HCT116 (cell line): ENCODE measurements at regions not wholly inside any gene's neighbourhood (a gene's known extent, or its start where the extent isn't known, plus 50 kb on each side); places are given as distances from the start of the nearest gene placed in this dataset.
A peak's percentile ranks its signal among the peaks of the same experiment; 100 is the strongest.

Source experiments
- ATAC-seq: fragments of 200-7000 bp; cut with Tn5 transposase; 2 replicates; pipeline ENCODE4 v1.9.1; 2020; ENCODE audit warnings: mild to moderate bottlenecking, moderate library complexity
- BruUV-seq: library from RNA; stranded (reverse); fragments of 400-500 nt; replicated peaks from 2 replicates; lab custom pipeline; 2021; lab: Mats Ljungman, UMichigan
- CTCF ChIA-PET: fragments of 300-600 bp; sonication (Branson Sonifier 250); formaldehyde crosslinking; loops from one replicate; lab custom pipeline; 2021; ENCODE audit warnings: antibody characterized with exemption; lab: Charles Lee
- POLR2A ChIA-PET: fragments of 300-600, 350-600 bp; sonication (Branson Sonifier 250); formaldehyde crosslinking; loops from one replicate; lab custom pipeline; 2021; ENCODE audit warnings: antibody characterized with exemption; lab: Charles Lee
- RAD21 ChIA-PET, 2 experiments: fragments of 300-600 bp; sonication (Branson Sonifier 250); formaldehyde crosslinking; loops; one replicate each; lab custom pipeline; 2023; ENCODE audit warnings: low total read pairs in 2 of 2; ENCODE audit not compliant: uncharacterized antibody in 2 of 2, unreplicated experiment in 2 of 2, low non-redundant PET in 1 of 2; lab: Charles Lee
- DNase-seq: peaks from one replicate; pipeline ENCODE4 v3.0.0-alpha.2; 2010; ENCODE audit warnings: low read depth, low spot score
- H2AFZ ChIP-seq: fragments of 200-600 bp; shearing (Covaris generic), sonication (generic); 2 replicates; pipeline ENCODE4 v1.6.1; 2017; ENCODE audit warnings: low read depth, mixed run types, mixed read lengths, antibody characterized with exemption, low read length; ENCODE audit not compliant: poor library complexity, severe bottlenecking
- H3K27ac ChIP-seq: 2 replicates; pipeline ENCODE4 v1.5.1; 2012; ENCODE audit warnings: low read depth, low read length
- H3K27me3 ChIP-seq: fragments of 200-600 bp; sonication (generic); 2 replicates; pipeline ENCODE4 v1.6.1; 2016; ENCODE audit warnings: mixed run types, low read length, mixed read lengths; ENCODE audit not compliant: insufficient read depth
- H3K36me3 ChIP-seq, 2 experiments: fragments of 200-500 bp in 1 of 2; fragments of 200-600 bp in 1 of 2; sonication (Bioruptor generic) in 1 of 2; sonication (generic) in 1 of 2; 2 replicates each; pipeline versions ENCODE4 v1.5.1 to v1.6.1; 2014 to 2016; ENCODE audit warnings: low read length in 2 of 2, inconsistent platforms in 1 of 2, mixed read lengths in 1 of 2, mixed run types in 1 of 2; ENCODE audit not compliant: insufficient read depth in 2 of 2, control insufficient read depth in 1 of 2
- H3K4me1 ChIP-seq, 2 experiments: fragments of 200-600 bp in 1 of 2; sonication (generic) in 1 of 2; 2 replicates each; pipeline versions ENCODE4 v1.5.1 to v1.6.1; 2012 to 2017; ENCODE audit warnings: low read length in 2 of 2, inconsistent platforms in 1 of 2, mild to moderate bottlenecking in 1 of 2, mixed read lengths in 1 of 2, mixed run types in 1 of 2, moderate library complexity in 1 of 2; ENCODE audit not compliant: insufficient read depth in 2 of 2, control insufficient read depth in 1 of 2
- H3K4me2 ChIP-seq: fragments of 200-600 bp; sonication (generic); 2 replicates; pipeline ENCODE4 v1.6.1; 2017; ENCODE audit warnings: mixed run types, low read length, mixed read lengths
- H3K4me3 ChIP-seq, 2 experiments: fragments of 200-600 bp in 1 of 2; sonication (generic) in 1 of 2; replicated peaks in 1 of 2; 2 replicates each; pipeline ENCODE4 v1.5.1; 2011 to 2016; ENCODE audit warnings: low read length in 2 of 2, control low read depth in 1 of 2, low read depth in 1 of 2, mild to moderate bottlenecking in 1 of 2, mixed read lengths in 1 of 2, mixed run types in 1 of 2
- H3K79me2 ChIP-seq: fragments of 200-600 bp; sonication (generic); 2 replicates; pipeline ENCODE4 v1.6.1; 2017; ENCODE audit warnings: mild to moderate bottlenecking, mixed run types, low read length, moderate library complexity, mixed read lengths; ENCODE audit not compliant: insufficient read depth
- H3K9ac ChIP-seq: fragments of 200-600 bp; sonication (generic); 2 replicates; pipeline ENCODE4 v1.6.1; 2016; ENCODE audit warnings: low read length, mixed read lengths
- H3K9me2 ChIP-seq: fragments of 200-600 bp; sonication (generic), shearing (Covaris generic); 2 replicates; pipeline ENCODE4 v1.6.1; 2017; ENCODE audit warnings: mixed run types, mild to moderate bottlenecking, moderate library complexity; ENCODE audit not compliant: insufficient read depth
- H3K9me3 ChIP-seq, 2 experiments: fragments of 200-500 bp in 1 of 2; fragments of 200-600 bp in 1 of 2; sonication (Bioruptor generic) in 1 of 2; sonication (generic) in 1 of 2; 2 replicates each; pipeline ENCODE4 v1.6.1; 2014 to 2017; ENCODE audit warnings: low read length in 2 of 2, mixed read lengths in 2 of 2, inconsistent platforms in 1 of 2, low read depth in 1 of 2, mild to moderate bottlenecking in 1 of 2, mixed run types in 1 of 2, moderate library complexity in 1 of 2; ENCODE audit not compliant: control insufficient read depth in 1 of 2, insufficient read depth in 1 of 2
- H4K20me1 ChIP-seq: fragments of 200-600 bp; sonication (generic), shearing (Covaris generic); 2 replicates; pipeline ENCODE4 v1.6.1; 2017; ENCODE audit warnings: mixed run types, mild to moderate bottlenecking, moderate library complexity; ENCODE audit not compliant: insufficient read depth
- ATF3 ChIP-seq: IDR thresholded peaks from 2 replicates; pipeline ENCODE4 v1.6.1; 2012
- CBX3 ChIP-seq: IDR thresholded peaks from 2 replicates; pipeline ENCODE4 v1.6.1; 2012; ENCODE audit warnings: low read depth
- CTCF ChIP-seq, 3 experiments: fragments of 200-600 bp in 1 of 3; sonication (generic) in 1 of 3; IDR thresholded peaks in 2 of 3; conservative IDR thresholded peaks in 1 of 3; 2 replicates each; pipeline ENCODE4 v1.5.1; 2012 to 2017; ENCODE audit warnings: low read depth in 2 of 3, low read length in 2 of 3, antibody characterized with exemption in 1 of 3, borderline replicate concordance in 1 of 3, control low read depth in 1 of 3, mild to moderate bottlenecking in 1 of 3, mixed read lengths in 1 of 3, mixed run types in 1 of 3, moderate library complexity in 1 of 3; ENCODE audit not compliant: insufficient read depth in 1 of 3
- EZH2phosphoT487 ChIP-seq: fragments of 200-600 bp; IDR thresholded peaks from 2 replicates; pipeline ENCODE4 v1.6.1; 2018; ENCODE audit warnings: antibody characterized with exemption, borderline replicate concordance
- RAD21 ChIP-seq: IDR thresholded peaks from 2 replicates; pipeline ENCODE4 v1.6.1; 2012; ENCODE audit warnings: low read depth, mild to moderate bottlenecking
- ZNF274 ChIP-seq: fragments of 200-500 bp; sonication (Bioruptor generic); IDR thresholded peaks from 2 replicates; pipeline ENCODE4 v1.6.1; 2014; ENCODE audit warnings: mild to moderate bottlenecking, low read depth, low read length, inconsistent platforms
- intact Hi-C: fragments of 100-400 bp; cut with micrococcal nuclease; formaldehyde crosslinking; loops from 2 replicates; pipeline ENCODE4 v1.10.0; 2022

- Histone ChIP-seq H3K9me3 (no peaks in the 10 kb centered on the region), H4K20me1 (no peaks in the 10 kb centered on the region), H3K79me2 (no peaks in the 10 kb centered on the region), H3K4me3 (no peak overlapping the region), H3K27ac (no peak overlapping the region), H3K4me1 (no peaks in the 10 kb centered on the region), H3K27me3 (peaks cover 13% of the 10 kb centered on the region), H3K36me3 (no peaks in the 10 kb centered on the region), H3K9ac (no peak overlapping the region), H3K9me2 (no peaks in the 10 kb centered on the region), H3K4me2 (no peak overlapping the region), H2AFZ (no peak overlapping the region)
- CTCF ChIA-PET, result interaction anchor here (1.4 to 3.7 kb wide), 3 partner anchors 373 to 378 kb away, joined by 6 to 31 read pairs (median 10); partner anchors contain the start of gene RASGEF1B
- intact Hi-C loops, result loop anchor here (1.0 kb wide), 3 partner anchors 358 to 438 kb away; no protein-coding TSS in a partner anchor
- DNase-seq (peak; percentile 48), ATAC-seq (peak; percentile 95)
- POLR2A ChIA-PET, result interaction anchor here (1.0 kb wide), 1 partner anchor 378 kb away, joined by 4 read pairs; no protein-coding TSS in a partner anchor
- RAD21 ChIA-PET, result interaction anchor here in 1 of 2 experiments (1.8 kb wide), 1 partner anchor 378 kb away, joined by 6 read pairs; no protein-coding TSS in a partner anchor
- no TSS peak for BruUV-seq
- TF ChIP-seq RAD21, result peak; percentile 72
- no peak for TF ChIP-seq EZH2phosphoT487
- no peak for TF ChIP-seq ATF3
- no peak for TF ChIP-seq CBX3
- no peak for TF ChIP-seq ZNF274
- TF ChIP-seq CTCF (IDR thresholded peaks at IDR 0.05 in 2 of 3, conservative IDR thresholded peaks at IDR 0.05 in 1 of 3; ENCODE audit: borderline replicate concordance in 1 of 3, insufficient read depth in 1 of 3, low read depth in 2 of 3, low read length in 2 of 3), result peak; percentile 58 to 83 (median 67); a peak in 4 of 6 replicates
Measured at GRCh38 chr4:81844717-81845116, 373.0 kb upstream of the RASGEF1B start.
